ENCODE measurements at regions not wholly inside any gene's neighbourhood (a gene's known extent, or its start where the extent isn't known, plus 50 kb on each side); places are given as distances from the start of the nearest gene placed in this dataset.

GRCh38 chr14:44165286-44165685, 341.8 kb downstream of the FSCB start:
- no peak for TF ChIP-seq CTCF (IDR thresholded peaks at IDR 0.05; ENCODE audit: low read depth, low read length)
- TF ChIP-seq MAX (IDR thresholded peaks at IDR 0.05; ENCODE audit: low read depth, low read length): no peak
- TF ChIP-seq POLR2A (IDR thresholded peaks at IDR 0.05; ENCODE audit: extremely low read depth, insufficient read length): no peak
- no peak for TF ChIP-seq MYC (IDR thresholded peaks at IDR 0.05; ENCODE audit: low read depth, low read length)

Data from NB4 (cell line).